H9 (cell line): ENCODE measurements at regions not wholly inside any gene's neighbourhood (a gene's known extent, or its start where the extent isn't known, plus 50 kb on each side); places are given as distances from the start of the nearest gene placed in this dataset.

ENCODE experiments used
- DNase-seq: peaks from one replicate; pipeline ENCODE4 v3.0.0-alpha.2; 2017
- H2AFZ ChIP-seq: one replicate; pipeline ENCODE4 v1.6.1; 2013; ENCODE audit warnings: mild to moderate bottlenecking, low read length, control low read depth, moderate library complexity
- H2AK5ac ChIP-seq: 2 replicates; pipeline ENCODE4 v1.6.1; 2013; ENCODE audit warnings: low read length, control low read depth, mixed read lengths; ENCODE audit not compliant: insufficient read length
- H2BK120ac ChIP-seq: one replicate; pipeline ENCODE4 v1.6.1; 2013; ENCODE audit warnings: low read depth, mild to moderate bottlenecking, low read length, control low read depth, inconsistent platforms; ENCODE audit not compliant: poor library complexity, severe bottlenecking
- H2BK12ac ChIP-seq: 2 replicates; pipeline ENCODE4 v1.6.1; 2013; ENCODE audit warnings: low read length, control low read depth, mixed read lengths, low read depth; ENCODE audit not compliant: insufficient read length
- H2BK15ac ChIP-seq: 2 replicates; pipeline ENCODE4 v1.6.1; 2013; ENCODE audit warnings: low read depth, low read length, control low read depth
- H2BK20ac ChIP-seq: one replicate; pipeline ENCODE4 v1.6.1; 2013; ENCODE audit warnings: low read depth, mild to moderate bottlenecking, low read length, control low read depth, inconsistent platforms; ENCODE audit not compliant: poor library complexity, severe bottlenecking
- H2BK5ac ChIP-seq: 2 replicates; pipeline ENCODE4 v1.6.1; 2013; ENCODE audit warnings: low read length, control low read depth, mixed read lengths; ENCODE audit not compliant: insufficient read length
- H3K14ac ChIP-seq: 2 replicates; pipeline ENCODE4 v1.6.1; 2013; ENCODE audit warnings: low read length, control low read depth; ENCODE audit not compliant: insufficient read depth
- H3K18ac ChIP-seq: 2 replicates; pipeline ENCODE4 v1.6.1; 2013; ENCODE audit warnings: low read depth, mild to moderate bottlenecking, mixed read lengths, low read length, control low read depth; ENCODE audit not compliant: insufficient read length
- H3K23ac ChIP-seq: 2 replicates; pipeline ENCODE4 v1.6.1; 2013; ENCODE audit warnings: low read length, control low read depth, mixed read lengths, low read depth; ENCODE audit not compliant: insufficient read length
- H3K23me2 ChIP-seq: 2 replicates; pipeline ENCODE4 v1.6.1; 2013; ENCODE audit warnings: low read depth, mild to moderate bottlenecking, mixed read lengths, low read length, control low read depth; ENCODE audit not compliant: insufficient read length, poor library complexity, severe bottlenecking
- H3K27ac ChIP-seq: 2 replicates; pipeline ENCODE4 v1.5.1; 2013; ENCODE audit warnings: low read length, control low read depth, mixed read lengths, low read depth; ENCODE audit not compliant: insufficient read length
- H3K27me3 ChIP-seq: 2 replicates; pipeline ENCODE4 v1.6.1; 2013; ENCODE audit warnings: low read length, control low read depth, inconsistent platforms; ENCODE audit not compliant: insufficient read depth
- H3K4ac ChIP-seq: 2 replicates; pipeline ENCODE4 v1.6.1; 2013; ENCODE audit warnings: low read depth, mild to moderate bottlenecking, control low read depth, inconsistent platforms, low read length, moderate library complexity
- H3K4me1 ChIP-seq: 2 replicates; pipeline ENCODE4 v1.6.1; 2013; ENCODE audit warnings: low read length, control low read depth, inconsistent platforms; ENCODE audit not compliant: insufficient read depth
- H3K4me2 ChIP-seq: 2 replicates; pipeline ENCODE4 v1.6.1; 2013; ENCODE audit warnings: low read length, control low read depth, mixed read lengths; ENCODE audit not compliant: insufficient read length, insufficient read depth
- H3K56ac ChIP-seq: 2 replicates; pipeline ENCODE4 v1.6.1; 2013; ENCODE audit warnings: low read depth, mild to moderate bottlenecking, mixed read lengths, low read length, control low read depth; ENCODE audit not compliant: insufficient read length
- H3K79me1 ChIP-seq: 2 replicates; pipeline ENCODE4 v1.6.1; 2013; ENCODE audit warnings: low read depth, mild to moderate bottlenecking, moderate library complexity, low read length, control low read depth, inconsistent platforms; ENCODE audit not compliant: insufficient read depth, poor library complexity, severe bottlenecking
- H3K79me2 ChIP-seq: 2 replicates; pipeline ENCODE4 v1.6.1; 2013; ENCODE audit warnings: low read length, control low read depth, inconsistent platforms; ENCODE audit not compliant: insufficient read depth
- H3K9ac ChIP-seq: 2 replicates; pipeline ENCODE4 v1.6.1; 2013; ENCODE audit warnings: low read length, control low read depth, mixed read lengths; ENCODE audit not compliant: insufficient read length; ENCODE audit errors: extremely low read depth
- H3K9me3 ChIP-seq: one replicate; pipeline ENCODE4 v1.6.1; 2013; ENCODE audit warnings: low read depth, low read length, inconsistent platforms; ENCODE audit not compliant: control insufficient read depth
- H3T11ph ChIP-seq: one replicate; pipeline ENCODE4 v1.6.1; 2013; ENCODE audit warnings: mild to moderate bottlenecking, low read length, control low read depth, inconsistent platforms
- H4K20me1 ChIP-seq: one replicate; pipeline ENCODE4 v1.6.1; 2013; ENCODE audit not compliant: control insufficient read depth, insufficient read length, insufficient read depth
- H4K5ac ChIP-seq: 2 replicates; pipeline ENCODE4 v1.6.1; 2013; ENCODE audit warnings: low read depth, mild to moderate bottlenecking, mixed read lengths, low read length, control low read depth; ENCODE audit not compliant: insufficient read length
- H4K8ac ChIP-seq: replicated peaks from 2 replicates; pipeline ENCODE4 v1.6.1; 2013; ENCODE audit warnings: low read length, control low read depth, mixed read lengths, low read depth; ENCODE audit not compliant: insufficient read length
- H4K91ac ChIP-seq: 2 replicates; pipeline ENCODE4 v1.6.1; 2013; ENCODE audit warnings: low read depth, mild to moderate bottlenecking, moderate library complexity, mixed read lengths, low read length, control low read depth; ENCODE audit not compliant: insufficient read length
- H3K27ac Mint-ChIP-seq, 3 experiments: 2 replicates in 2 of 3; 3 replicates in 1 of 3; pipeline ENCODE4 v1.8.0; 2020 to 2021; ENCODE audit warnings: mixed read lengths in 3 of 3, mild to moderate bottlenecking in 1 of 3, moderate library complexity in 1 of 3
- H3K27me3 Mint-ChIP-seq: 2 replicates; pipeline ENCODE4 v1.8.0; 2021; ENCODE audit warnings: low read depth, mild to moderate bottlenecking, moderate library complexity, mixed read lengths
- H3K36me3 Mint-ChIP-seq, 3 experiments: 2 replicates in 2 of 3; 3 replicates in 1 of 3; pipeline ENCODE4 v1.8.0; 2020 to 2021; ENCODE audit warnings: low read depth in 3 of 3, mixed read lengths in 3 of 3; ENCODE audit not compliant: insufficient read depth in 1 of 3
- H3K4me1 Mint-ChIP-seq, 2 experiments: 2 replicates each; pipeline ENCODE4 v1.8.0; 2020; ENCODE audit warnings: mixed read lengths in 2 of 2
- H3K4me3 Mint-ChIP-seq, 2 experiments: 2 replicates in 1 of 2; 3 replicates in 1 of 2; pipeline ENCODE4 v1.8.0; 2020 to 2021; ENCODE audit warnings: mild to moderate bottlenecking in 2 of 2, mixed read lengths in 2 of 2, moderate library complexity in 1 of 2
- H3K9me3 Mint-ChIP-seq, 2 experiments: 2 replicates in 1 of 2; 3 replicates in 1 of 2; pipeline ENCODE4 v1.8.0; 2020; ENCODE audit warnings: mild to moderate bottlenecking in 2 of 2, mixed read lengths in 2 of 2, moderate library complexity in 1 of 2
- CTCF ChIP-seq: fragments of 200-600 bp; sonication (generic); conservative IDR thresholded peaks from 3 replicates; pipeline ENCODE4 v1.8.0; 2021; ENCODE audit warnings: antibody characterized with exemption, mild to moderate bottlenecking
- WGBS: extraction: QIAGEN DNeasy Blood & Tissue Kit; methylation state at CpG from one replicate; pipeline ENCODE4 v1.1.7; 2013; ENCODE audit warnings: missing lambda C conversion rate, low lambda C conversion rate, mixed read lengths; ENCODE audit not compliant: insufficient read length; ENCODE audit errors: extremely low coverage; 5-methylcytosine and 5-hydroxymethylcytosine counted together

- Histone ChIP-seq H4K20me1 (no peaks in the 10 kb centered on the region), H3K18ac (no peak overlapping the region), H2BK15ac (no peak overlapping the region), H3K56ac (no peak overlapping the region), H4K91ac (no peak overlapping the region), H3K14ac (no peak overlapping the region), H2BK120ac (no peak overlapping the region), H3K27me3 (no peaks in the 10 kb centered on the region), H3K79me2 (no peaks in the 10 kb centered on the region), H2BK20ac (no peak overlapping the region), H2BK5ac (no peak overlapping the region), H3K23ac (no peak overlapping the region), H3K9me3 (no peaks in the 10 kb centered on the region), H3K4ac (no peak overlapping the region), H3K9ac (no peak overlapping the region), H3K27ac (no peak overlapping the region), H3K4me2 (no peak overlapping the region), H3K23me2 (no peaks in the 10 kb centered on the region), H2AFZ (no peak overlapping the region), H3K79me1 (no peaks in the 10 kb centered on the region), H3T11ph (no peak overlapping the region), H3K4me1 (no peaks in the 10 kb centered on the region), H2BK12ac (no peak overlapping the region), H4K8ac (no peak overlapping the region), H2AK5ac (no peak overlapping the region), H4K5ac (no peak overlapping the region)
- peaks cover 5 to 6% of the 10 kb centered on the region in 2 experiments; a peak in 4 of 5 replicates for H3K9me3 Mint-ChIP-seq
- no peaks in the 10 kb centered on the region for H3K4me1 Mint-ChIP-seq
- no peak for TF ChIP-seq CTCF
- DNase-seq = no peak
- H3K4me3 Mint-ChIP-seq = no peak overlapping the region
- no peak overlapping the region for H3K27ac Mint-ChIP-seq
- peaks cover 3 to 4% (median 3%) of the 10 kb centered on the region in 3 experiments; a peak in 5 of 7 replicates for H3K36me3 Mint-ChIP-seq
- H3K27me3 Mint-ChIP-seq = no peaks in the 10 kb centered on the region; the same call in 1 of the 2 replicates
- WGBS = no CpG with 5 or more reads among the region's 2 CpGs
These were observed 626.6 kb upstream of the TYRP1 start for GRCh38 chr9:12066455-12067035.
